HTR-8/SVneo (cell line): ENCODE measurements at regions not wholly inside any gene's neighbourhood (a gene's known extent, or its start where the extent isn't known, plus 50 kb on each side); places are given as distances from the start of the nearest gene placed in this dataset.

Experiments used
- DNase-seq: peaks from one replicate; pipeline ENCODE4 v3.0.0; 2011; ENCODE audit warnings: low spot score, mixed read lengths; ENCODE audit not compliant: insufficient read length
- FAIRE-seq: peaks from 2 replicates; lab custom pipeline; 2011; peaks lifted over from hg19 to GRCh38; lab: Jason Lieb, UNC

DNA sequence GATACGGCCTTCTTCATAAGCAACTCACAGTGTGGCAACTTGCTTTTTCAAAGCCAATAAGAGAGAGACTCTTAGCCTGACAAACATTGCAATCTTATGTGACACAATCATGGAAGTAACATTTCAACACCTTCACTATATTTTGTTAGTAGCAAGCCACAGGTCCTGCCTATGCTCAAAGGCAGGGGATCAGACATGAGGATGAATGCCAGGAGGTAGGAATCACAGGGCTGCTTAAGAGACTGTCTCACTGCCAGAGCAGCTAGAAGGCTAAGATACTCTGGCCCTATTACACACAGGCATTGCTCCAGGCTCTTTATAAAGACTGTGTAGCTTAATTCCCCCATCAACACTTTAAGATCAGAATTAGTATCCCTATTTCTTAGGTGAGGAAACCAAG lies 236.2 kb upstream of the KAZN start:
- FAIRE-seq (no peak), DNase-seq (no peak)

DNA sequence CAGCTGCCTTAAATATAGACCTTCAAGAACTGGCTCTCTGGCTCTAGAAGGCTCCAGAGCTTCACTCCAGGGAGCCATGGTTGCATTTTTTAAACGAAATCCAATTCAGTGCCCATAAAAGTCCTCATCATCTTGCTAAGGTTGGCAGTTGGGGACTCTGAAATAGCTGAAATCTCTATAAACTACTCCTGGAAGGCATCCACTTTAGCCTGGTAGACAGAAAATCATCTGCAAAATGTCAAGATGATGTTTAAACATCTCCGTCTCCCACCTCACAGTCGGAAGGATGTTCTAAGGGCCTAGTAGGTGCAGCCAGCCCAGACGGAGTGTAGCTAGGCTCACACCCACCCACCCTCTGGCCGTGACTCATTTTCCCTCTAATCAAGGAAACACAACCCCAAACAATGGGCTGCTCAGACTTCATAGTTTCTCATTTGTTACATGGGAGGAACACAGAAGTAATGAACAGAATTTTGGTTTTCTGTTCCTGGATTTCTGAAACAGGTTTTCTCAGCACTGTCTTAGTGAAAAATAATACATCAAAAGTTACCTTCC lies 235.4 kb upstream of the KAZN start:
- no peak for FAIRE-seq
- DNase-seq, result no peak

DNA sequence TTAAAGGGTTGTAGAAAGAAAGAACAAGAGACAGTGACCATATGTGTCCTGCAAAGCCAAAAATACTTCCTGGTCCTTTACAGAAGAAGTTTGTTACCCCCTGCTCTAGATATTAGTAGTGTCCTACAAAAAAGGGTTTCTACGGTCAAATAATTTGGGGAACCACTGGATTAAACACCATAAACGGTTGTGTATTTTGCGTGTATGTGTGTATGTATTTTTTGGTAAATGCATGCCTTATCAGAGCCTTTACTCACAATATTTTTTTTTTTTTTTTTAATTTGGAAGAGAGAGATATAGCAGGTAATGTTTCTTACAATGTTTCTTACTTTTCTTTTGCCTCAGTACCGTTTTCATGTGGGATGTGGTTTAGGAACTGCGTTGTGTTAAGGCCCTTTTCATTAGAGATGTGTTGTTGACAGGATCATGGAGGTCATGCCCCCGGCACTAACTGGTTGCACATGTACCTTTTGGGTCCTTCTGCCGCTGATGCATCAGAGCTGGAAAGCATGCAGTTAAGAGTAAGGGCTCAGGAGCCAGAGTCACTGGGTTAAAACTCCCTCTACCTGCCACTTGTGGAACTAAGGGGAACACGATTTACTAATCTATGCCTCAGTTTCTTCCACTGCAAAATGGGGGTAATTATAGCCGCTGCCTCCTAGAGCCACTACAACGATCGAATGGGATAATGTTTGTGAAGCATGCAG lies 234.6 kb upstream of the KAZN start:
- DNase-seq, result no peak
- FAIRE-seq, result no peak

DNA sequence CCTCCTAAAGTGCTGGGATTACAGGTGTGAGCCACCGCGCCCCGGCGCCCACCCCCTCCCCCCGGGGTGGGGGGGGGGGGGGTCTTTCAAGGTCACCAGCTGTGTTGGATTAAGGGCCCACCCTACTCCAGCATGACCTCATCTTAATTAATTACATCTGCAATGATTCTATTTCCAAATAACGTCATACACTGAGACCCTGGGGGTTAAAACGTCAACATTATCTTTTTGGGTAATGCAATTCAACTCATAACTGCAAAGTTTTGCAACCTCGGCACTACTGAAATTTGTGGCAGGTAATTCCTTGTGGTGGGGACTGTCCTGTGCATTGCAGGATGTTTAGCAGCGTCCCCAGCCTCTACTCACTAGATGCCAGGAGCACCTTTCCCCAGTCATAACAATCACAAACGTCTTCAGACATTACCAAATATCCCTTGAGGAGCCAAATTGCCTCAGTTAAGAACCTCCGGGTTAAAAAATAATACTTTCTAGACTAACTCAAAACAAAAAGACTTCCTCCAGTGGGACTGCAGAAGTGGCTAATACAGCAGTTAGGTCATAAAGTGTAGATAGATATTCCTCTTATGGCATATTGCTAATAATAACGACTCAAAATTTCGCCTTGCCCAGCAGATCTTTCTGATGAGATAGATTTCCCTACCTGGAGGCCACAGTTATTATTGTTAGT lies 233.0 kb upstream of the KAZN start:
- no peak for DNase-seq

DNA sequence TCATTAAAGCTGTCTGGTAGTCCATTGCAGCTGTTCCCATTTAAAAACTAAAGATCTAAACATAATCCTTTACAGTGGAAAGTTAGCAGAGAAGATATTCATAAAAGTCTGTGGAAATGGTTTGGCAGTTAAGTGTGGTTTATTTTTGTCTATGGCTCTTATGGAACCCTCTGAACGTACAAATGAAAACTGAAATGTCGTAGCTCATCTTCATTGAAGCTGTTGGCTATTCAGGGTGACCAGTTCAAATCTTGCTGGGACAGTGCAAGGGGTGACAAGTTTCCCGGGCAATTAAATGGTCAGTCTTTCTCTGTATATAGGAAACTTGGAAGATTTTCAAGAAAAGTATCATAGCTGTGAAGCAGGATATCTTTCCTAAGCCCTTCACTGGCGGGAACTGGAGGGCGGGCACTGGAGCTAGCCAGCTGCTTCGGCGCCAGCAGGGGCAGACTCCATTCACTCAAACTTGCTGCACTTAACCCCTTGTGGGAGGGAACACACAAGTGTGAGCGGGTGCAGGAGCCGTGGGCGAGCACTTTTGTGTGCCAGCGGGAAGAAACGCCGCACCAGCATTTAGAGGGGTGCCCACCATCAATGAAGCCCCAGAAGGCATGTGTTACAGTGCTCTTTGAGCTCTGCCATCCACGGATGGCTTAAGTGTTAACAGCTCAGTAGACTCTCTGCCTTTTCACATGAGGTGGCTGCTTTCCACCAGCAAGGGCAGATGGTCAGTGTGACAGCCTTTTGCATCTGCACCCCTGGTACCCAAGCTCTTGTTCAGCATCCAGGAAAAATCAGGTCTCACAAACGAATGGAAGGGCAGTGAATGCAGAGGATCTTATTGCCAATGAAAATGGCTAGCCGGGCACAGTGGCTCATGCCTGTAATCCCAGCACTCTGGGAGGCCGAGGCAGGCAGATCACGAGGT lies 232.1 kb upstream of the KAZN start:
- DNase-seq (no peak), FAIRE-seq (no peak)

More for the DNA sequence above, 233.0 kb upstream of the KAZN start:
- FAIRE-seq, result no peak

DNA sequence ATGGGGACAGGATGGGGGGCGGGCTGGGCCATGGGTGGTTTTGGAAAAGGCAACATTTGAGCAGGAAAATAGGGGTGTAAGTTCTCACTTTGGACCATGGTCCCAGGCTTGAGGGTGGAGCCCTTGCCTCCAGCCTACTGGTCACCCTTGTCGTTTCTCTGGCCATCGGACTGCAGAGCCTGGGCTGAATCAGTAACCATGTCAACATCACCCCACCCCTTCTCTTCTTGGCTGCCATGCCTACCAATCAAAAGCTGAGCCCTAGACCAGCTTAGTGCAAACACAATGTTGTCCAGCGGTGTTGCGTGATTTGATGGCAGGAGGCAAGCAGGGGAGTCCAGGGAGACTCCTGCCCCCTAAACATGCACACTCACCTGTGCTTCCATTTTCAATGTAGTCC lies 231.0 kb upstream of the KAZN start:
- DNase-seq, result no peak

DNA sequence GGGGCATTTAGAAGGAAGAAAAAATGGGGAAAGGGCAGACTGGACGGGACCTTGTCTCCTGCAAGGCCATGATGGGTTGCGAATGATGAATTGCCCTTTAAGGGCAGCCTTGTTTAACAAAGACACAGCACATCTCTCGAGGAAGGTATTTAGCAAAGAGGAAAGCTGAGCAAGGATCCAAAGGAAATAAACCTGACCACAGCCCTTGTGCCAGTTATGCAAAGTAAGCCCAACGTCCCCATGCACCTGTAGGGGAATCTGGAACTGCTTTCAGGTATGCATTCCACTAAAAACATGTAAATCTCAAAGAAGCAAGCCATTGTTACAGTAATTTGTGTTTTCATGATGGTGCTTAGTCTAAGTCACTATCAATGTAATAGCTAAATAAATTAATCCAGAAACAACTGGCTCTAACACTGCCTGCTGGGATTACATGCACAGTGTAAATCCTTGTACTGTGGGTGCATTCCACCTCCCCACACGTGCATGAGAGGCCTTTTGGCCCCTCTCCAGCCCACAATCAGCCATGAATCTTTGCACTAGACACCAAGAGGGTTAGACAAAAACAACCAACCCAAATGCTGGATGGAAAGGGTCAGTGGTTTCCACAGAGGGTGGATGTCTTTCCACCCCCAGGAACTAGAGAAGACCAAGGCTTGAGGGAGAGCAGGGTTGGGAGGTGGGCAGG lies 228.8 kb upstream of the KAZN start:
- DNase-seq (no peak), FAIRE-seq (no peak)

More for the DNA sequence above, 231.0 kb upstream of the KAZN start:
- FAIRE-seq, result no peak

- DNase-seq, result no peak
- FAIRE-seq, result no peak
Observed at GRCh38 chr1:14371771-14372497, 226.6 kb upstream of the KAZN start.

DNA sequence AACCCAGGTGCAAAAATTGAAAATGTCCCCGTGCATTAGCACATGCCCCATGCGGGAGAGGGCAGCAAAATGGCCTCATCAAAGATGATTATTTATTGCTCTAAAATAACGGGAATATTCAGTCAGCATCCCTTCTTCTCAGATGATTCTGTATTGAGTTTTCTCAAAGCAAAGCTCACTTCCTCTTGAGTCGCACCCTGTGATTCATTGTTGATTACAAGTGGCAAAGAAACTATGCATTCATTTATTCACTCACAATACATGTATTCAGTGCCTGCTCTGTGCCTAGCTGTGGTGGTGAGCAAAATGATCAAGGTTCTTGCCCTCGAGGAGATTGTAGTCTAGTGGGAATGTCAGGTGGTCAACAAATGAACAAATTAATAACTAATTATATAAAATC lies 226.0 kb upstream of the KAZN start:
- FAIRE-seq (no peak), DNase-seq (no peak)

DNA sequence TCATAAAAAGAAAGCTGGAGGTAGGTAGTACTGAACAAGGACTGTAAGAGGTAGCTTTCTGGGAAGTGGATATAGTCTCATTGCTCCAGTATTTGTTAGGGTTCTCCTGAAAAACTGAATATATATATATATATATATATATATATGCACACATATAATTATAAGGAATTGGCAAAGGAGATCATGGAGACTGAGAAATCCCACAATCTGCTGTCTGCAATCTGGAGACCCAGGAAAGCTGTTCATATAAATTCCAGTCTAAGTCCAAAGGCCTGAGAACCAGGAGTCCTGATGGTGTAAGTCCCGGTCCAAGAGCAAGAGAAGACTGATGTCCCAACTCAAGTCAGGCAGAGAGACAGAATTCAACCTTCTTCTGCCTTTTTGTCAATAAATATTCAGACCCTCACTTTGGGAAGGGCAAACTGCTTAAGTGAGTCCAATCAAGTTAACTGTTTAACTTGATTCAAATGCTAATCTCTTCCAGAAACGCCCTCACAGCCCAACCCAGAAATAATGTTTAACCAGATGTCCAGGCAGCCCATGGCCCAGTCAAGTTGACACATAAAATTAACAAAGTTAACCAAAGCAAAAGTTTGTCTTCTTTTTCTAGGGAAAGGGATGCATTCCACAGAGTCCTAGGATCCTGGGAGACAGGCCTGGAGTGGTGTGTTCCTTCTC lies 225.3 kb upstream of the KAZN start:
- no peak for FAIRE-seq

DNA sequence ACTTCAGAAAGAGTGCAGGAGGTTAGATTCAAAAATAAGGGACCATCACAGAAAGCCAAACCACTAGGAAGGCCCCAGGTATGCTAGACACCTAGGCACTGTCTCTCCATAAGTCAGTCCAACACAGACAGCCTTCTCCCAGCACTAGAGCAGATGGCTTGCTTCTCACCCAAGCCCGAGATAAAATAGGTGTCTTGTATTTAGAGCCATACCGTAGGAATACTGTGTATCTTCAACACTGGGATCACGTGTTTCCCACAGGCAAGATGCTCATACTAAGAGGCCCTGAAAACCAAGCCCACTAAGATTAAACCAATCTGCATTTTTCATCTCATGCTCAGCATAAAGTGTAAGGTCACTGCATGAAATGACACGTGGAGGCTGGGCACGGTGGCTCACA lies 223.3 kb upstream of the KAZN start:
- no peak for DNase-seq
- no peak for FAIRE-seq

More for the DNA sequence above, 225.3 kb upstream of the KAZN start:
- no peak for DNase-seq

GRCh38 chr1:14377386-14377785 lies 221.1 kb upstream of the KAZN start:
- no peak for DNase-seq
- FAIRE-seq, result no peak

GRCh38 chr1:14380408-14380807 lies 218.1 kb upstream of the KAZN start:
- DNase-seq (no peak), FAIRE-seq (no peak)

DNA sequence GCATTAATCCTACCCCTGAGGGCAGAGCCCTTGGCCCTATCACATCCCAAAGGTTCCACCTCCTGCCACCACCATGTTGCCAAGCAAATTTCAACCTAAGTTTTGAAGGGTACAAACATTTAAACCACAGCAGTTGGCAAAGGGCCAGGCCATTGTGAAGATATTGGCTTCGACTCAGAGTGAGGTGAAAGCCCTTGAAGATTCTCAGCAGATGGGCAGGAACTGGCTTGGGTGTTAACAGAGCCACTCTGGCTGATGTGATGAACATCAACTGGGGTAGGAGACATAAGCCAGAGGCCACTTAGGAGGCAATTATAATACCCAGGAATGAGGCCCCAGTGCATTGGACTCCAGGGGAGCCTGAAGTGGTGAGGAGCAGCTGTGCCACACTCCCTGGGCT lies 207.7 kb upstream of the KAZN start:
- DNase-seq (no peak), FAIRE-seq (no peak)

GRCh38 chr1:14392161-14392858 lies 206.2 kb upstream of the KAZN start:
- no peak for DNase-seq
- FAIRE-seq, result no peak

DNA sequence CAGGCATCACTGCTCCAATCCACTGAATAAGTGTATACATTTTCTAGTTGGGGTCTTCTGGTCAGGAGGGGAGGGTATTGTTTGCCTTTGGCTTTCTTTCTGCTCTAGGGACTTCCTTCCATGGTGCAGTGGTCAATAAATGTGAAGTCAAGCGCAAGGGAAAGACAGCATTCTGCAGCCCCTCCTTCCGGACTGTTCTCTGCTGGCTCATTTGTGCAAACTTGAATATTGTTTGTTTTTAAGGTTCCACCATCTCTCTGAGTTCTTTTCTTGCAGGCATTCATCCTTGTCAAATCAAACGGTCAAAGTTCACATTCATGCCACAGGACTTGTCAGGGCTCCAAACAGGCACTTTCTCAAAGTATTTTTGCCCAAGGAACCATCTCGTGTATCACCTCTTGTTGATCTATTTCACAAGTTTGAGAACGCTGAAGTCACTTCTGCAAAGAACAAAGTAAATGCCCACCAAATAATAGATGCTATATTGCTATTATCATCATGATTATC lies 205.6 kb upstream of the KAZN start:
- DNase-seq (no peak), FAIRE-seq (no peak)

GRCh38 chr1:14396100-14396499 lies 202.4 kb upstream of the KAZN start:
- FAIRE-seq (no peak), DNase-seq (no peak)
